Heart left ventricle (tissue), 16 donors: ENCODE measurements at regions not wholly inside any gene's neighbourhood (a gene's known extent, or its start where the extent isn't known, plus 50 kb on each side); places are given as distances from the start of the nearest gene placed in this dataset.

ENCODE experiments used
- ATAC-seq, 4 donors: fragments of 200-7000 bp; cut with Tn5 transposase; one replicate each; pipeline ENCODE4 v1.9.1; 2020 to 2022; ENCODE audit warnings: moderate library complexity in 4 of 4, mild to moderate bottlenecking in 3 of 4, moderate number of reproducible peaks in 1 of 4
- DNase-seq, 5 donors: peaks; one replicate each; pipeline ENCODE4 v3.0.0-alpha.2; 2020
- H3K27ac ChIP-seq, 12 donors: fragments of 200-600 bp; sonication (generic) in 4 of 12; one replicate each; pipeline versions ENCODE4 v1.5.0 to v1.8.0; 2016 to 2022; ENCODE audit warnings: mild to moderate bottlenecking in 2 of 12
- H3K27me3 ChIP-seq, 9 donors: fragments of 200-600 bp; sonication (generic) in 2 of 9; one replicate each; pipeline versions ENCODE4 v1.5.1 to v1.8.0; 2016 to 2022; ENCODE audit warnings: mild to moderate bottlenecking in 3 of 9
- H3K36me3 ChIP-seq, 9 donors: fragments of 200-600 bp; sonication (generic) in 2 of 9; one replicate each; pipeline versions ENCODE4 v1.5.0 to v1.8.0; 2018 to 2022; ENCODE audit warnings: mild to moderate bottlenecking in 2 of 9
- H3K4me1 ChIP-seq, 12 donors: fragments of 200-600 bp; sonication (generic) in 4 of 12; one replicate each; pipeline versions ENCODE4 v1.5.0 to v1.8.0; 2016 to 2022; ENCODE audit warnings: mild to moderate bottlenecking in 3 of 12
- H3K4me3 ChIP-seq, 12 donors: fragments of 200-600 bp; sonication (generic) in 4 of 12; one replicate each; pipeline versions ENCODE4 v1.5.0 to v1.8.0; 2017 to 2022; ENCODE audit warnings: mild to moderate bottlenecking in 9 of 12, moderate library complexity in 4 of 12
- H3K9me3 ChIP-seq, 12 donors: fragments of 200-600 bp; sonication (generic) in 4 of 12; one replicate each; pipeline versions ENCODE4 v1.5.0 to v1.8.0; 2016 to 2022; ENCODE audit warnings: mild to moderate bottlenecking in 1 of 12
- CTCF ChIP-seq, 12 donors: fragments of 200-600 bp; sonication (generic) in 4 of 12; IDR thresholded peaks; one replicate each; pipeline versions ENCODE4 v1.5.0 to v1.8.0; 2018 to 2022; ENCODE audit warnings: antibody characterized with exemption in 12 of 12, mild to moderate bottlenecking in 5 of 12
- POLR2A ChIP-seq, 2 donors: fragments of 450-650 bp; IDR thresholded peaks; one replicate each; pipeline ENCODE4 v1.6.1; 2017; ENCODE audit warnings: antibody characterized with exemption in 2 of 2, mild to moderate bottlenecking in 2 of 2, moderate library complexity in 2 of 2
- WGBS, 4 donors: extraction: QIAGEN DNeasy Blood & Tissue Kit in 2 of 4; methylation state at CpG; one replicate each; pipeline versions ENCODE4 v1.1.5 to v1.1.7; 2013 to 2018; 5-methylcytosine and 5-hydroxymethylcytosine counted together
- intact Hi-C, 10 donors: fragments of 100-400 bp; cut with DNase I; formaldehyde crosslinking; loops; one replicate each; pipeline versions ENCODE4 v1.11.1 to v1.14.2; 2022
- donor health status: ischemic (EF 13 %, LVEDD 7.1; RV severe dilation, severe dysfunction).
- donor health status: healthy with polysubstance abuse.
- donor health status: DM: no; HTN: yes; CAD: no.
- donor health status: DM: no; HTN: no; CAD: no.
- donor health status: ischemic (EF 25% LVEDD 6.9; RV normal size, moderate dysfunction).
- donor health status: ischemic (EF 25% LVEDD 5.7; RV mildly dilated, moderate dysfunction).
- donor health status: healthy.
- donor health status: DM: yes; HTN: yes; CAD: no.
- donor health status: ischemic (EF 35%, LVEDD 5.7; RV mildly dilated, moderate dysfunction).
- donor health status: nonischemic (EF 11% LVEDD 7.7; RV severe dilation, severe dysfunction).
- donor health status: DM: yes; HTN: yes; CAD: no.
- donor health status: PGD.
- donor health status: ischemic (EF 29% LVEDD 5.4; RV normal size, mild dysfunction).
- donor health status: nonischemic (EF 23%, LVEDD 6.1; RV moderate dilation, normal function).

GRCh38 chr12:78739653-78740052 lies 124.9 kb upstream of the SYT1 start:
- intact Hi-C loops: no loop called here
- WGBS, 4 donors: 67 to 86% (median 74%) methylated on average over 4 of the region's 4 CpGs
- no peak for DNase-seq

GRCh38 chr12:78746001-78746400 lies 118.6 kb upstream of the SYT1 start:
- H3K27ac ChIP-seq: no peak overlapping the region
- no peaks in the 10 kb centered on the region for H3K36me3 ChIP-seq
- peaks cover 0 to 14% (median 0%) of the 10 kb centered on the region in 12 donors for H3K9me3 ChIP-seq
- ATAC-seq (no peak), DNase-seq (no peak)
- H3K27me3 ChIP-seq: no peaks in the 10 kb centered on the region
- H3K4me1 ChIP-seq: no peaks in the 10 kb centered on the region
- WGBS, 4 donors: 59 to 76% (median 63%) methylated on average over 2 of the region's 2 CpGs
- TF ChIP-seq CTCF (IDR thresholded peaks at IDR 0.05) (no peak), POLR2A (IDR thresholded peaks at IDR 0.05) (no peak)
- intact Hi-C loops: no loop called here
- no peak overlapping the region for H3K4me3 ChIP-seq

More at GRCh38 chr12:78739653-78740052, 124.9 kb upstream of the SYT1 start:
- ATAC-seq: no peak
- Histone ChIP-seq H3K27me3 (no peaks in the 10 kb centered on the region), H3K27ac (no peak overlapping the region), H3K4me1 (no peaks in the 10 kb centered on the region), H3K9me3 (peaks cover 0 to 11% (median 0%) of the 10 kb centered on the region in 12 donors), H3K36me3 (no peaks in the 10 kb centered on the region), H3K4me3 (no peak overlapping the region)
- TF ChIP-seq CTCF (IDR thresholded peaks at IDR 0.05) (no peak), POLR2A (IDR thresholded peaks at IDR 0.05) (no peak)

GRCh38 chr12:78753058-78753457 lies 111.5 kb upstream of the SYT1 start:
- H3K36me3 ChIP-seq: no peaks in the 10 kb centered on the region
- 93 to 98% (median 95%) methylated on average over 1 of the region's 1 CpG for WGBS, 4 donors
- no peak overlapping the region for H3K27ac ChIP-seq
- no peak overlapping the region for H3K4me3 ChIP-seq
- H3K27me3 ChIP-seq: no peaks in the 10 kb centered on the region
- peaks cover 0 to 10% (median 0%) of the 10 kb centered on the region in 12 donors for H3K9me3 ChIP-seq
- no peak for ATAC-seq
- H3K4me1 ChIP-seq: no peaks in the 10 kb centered on the region
- no peak for DNase-seq
- no peak for TF ChIP-seq POLR2A (IDR thresholded peaks at IDR 0.05)
- TF ChIP-seq CTCF (IDR thresholded peaks at IDR 0.05): no peak
- intact Hi-C loops: no loop called here

- H3K27ac ChIP-seq: no peak overlapping the region
- ATAC-seq: no peak
- TF ChIP-seq POLR2A (IDR thresholded peaks at IDR 0.05) (no peak), CTCF (IDR thresholded peaks at IDR 0.05) (no peak)
- peaks cover 0 to 4% (median 0%) of the 10 kb centered on the region in 12 donors for H3K9me3 ChIP-seq
- no peaks in the 10 kb centered on the region for H3K36me3 ChIP-seq
- H3K4me1 ChIP-seq: no peaks in the 10 kb centered on the region
- H3K27me3 ChIP-seq: no peaks in the 10 kb centered on the region
- 62 to 70% (median 67%) methylated on average over 2 of the region's 2 CpGs for WGBS, 4 donors
- intact Hi-C loops: no loop called here
- H3K4me3 ChIP-seq: no peak overlapping the region
- no peak for DNase-seq
Observed at GRCh38 chr12:78756936-78757335, 107.6 kb upstream of the SYT1 start.
